DND-41 (cell line): ENCODE measurements at regions not wholly inside any gene's neighbourhood (a gene's known extent, or its start where the extent isn't known, plus 50 kb on each side); places are given as distances from the start of the nearest gene placed in this dataset.
"Not testable (repeated sequence)": the region's sequence is repeated elsewhere in the genome, so short reads cannot be mapped to it uniquely, and the experiment has no call there.

Experiments used
- ATAC-seq: fragments of 200-7000 bp; cut with Tn5 transposase; 3 replicates; pipeline ENCODE4 v1.9.1; 2021; ENCODE audit warnings: low read depth; ENCODE audit not compliant: insufficient read depth
- DNase-seq: peaks from one replicate; pipeline ENCODE4 v3.0.0-alpha.2; 2020
- H2AFZ ChIP-seq: 2 replicates; pipeline ENCODE4 v1.6.0; 2012; ENCODE audit warnings: low read depth, low read length
- H3K27ac ChIP-seq: 2 replicates; pipeline ENCODE4 v1.5.1; 2012; ENCODE audit warnings: low read length, inconsistent platforms
- H3K27me3 ChIP-seq: fragments of 200-600 bp; sonication (generic); 2 replicates; pipeline ENCODE4 v1.6.0; 2012; ENCODE audit warnings: low read length, mild to moderate bottlenecking, inconsistent platforms; ENCODE audit not compliant: insufficient read depth, poor library complexity
- H3K36me3 ChIP-seq: 2 replicates; pipeline ENCODE4 v1.5.1; 2012; ENCODE audit warnings: low read length, inconsistent platforms; ENCODE audit not compliant: insufficient read depth
- H3K4me1 ChIP-seq: 2 replicates; pipeline ENCODE4 v1.5.1; 2012; ENCODE audit warnings: mild to moderate bottlenecking, low read length; ENCODE audit not compliant: insufficient read depth
- H3K4me2 ChIP-seq: 2 replicates; pipeline ENCODE4 v1.6.0; 2012; ENCODE audit warnings: mild to moderate bottlenecking, moderate library complexity, low read length, inconsistent platforms; ENCODE audit not compliant: insufficient read depth
- H3K4me3 ChIP-seq, 2 experiments: fragments of 200-600 bp in 1 of 2; shearing (Covaris generic) in 1 of 2; 2 replicates each; pipeline ENCODE4 v1.5.1; 2012 to 2016; ENCODE audit warnings: inconsistent platforms in 2 of 2, low read length in 2 of 2, mild to moderate bottlenecking in 2 of 2, low read depth in 1 of 2, moderate library complexity in 1 of 2
- H3K79me2 ChIP-seq: 2 replicates; pipeline ENCODE4 v1.6.0; 2012; ENCODE audit warnings: low read length, inconsistent platforms; ENCODE audit not compliant: insufficient read depth
- H3K9ac ChIP-seq: 2 replicates; pipeline ENCODE4 v1.6.0; 2012; ENCODE audit warnings: low read depth, mild to moderate bottlenecking, inconsistent platforms, low read length, moderate library complexity
- H3K9me3 ChIP-seq: 2 replicates; pipeline ENCODE4 v1.5.1; 2012; ENCODE audit warnings: low read length, moderate library complexity, mild to moderate bottlenecking, inconsistent platforms; ENCODE audit not compliant: insufficient read depth, severe bottlenecking
- H4K20me1 ChIP-seq: 2 replicates; pipeline ENCODE4 v1.6.0; 2012; ENCODE audit warnings: low read length; ENCODE audit not compliant: insufficient read depth
- CTCF ChIP-seq: IDR thresholded peaks from 2 replicates; pipeline ENCODE4 v1.5.1; 2012; ENCODE audit warnings: borderline replicate concordance, low read length, moderate library complexity, mild to moderate bottlenecking; ENCODE audit not compliant: poor library complexity, severe bottlenecking; ENCODE audit errors: extremely low read depth
- EZH2 ChIP-seq: IDR thresholded peaks from 3 replicates; pipeline ENCODE4 v1.6.1; 2012; ENCODE audit warnings: borderline replicate concordance, low read depth, mild to moderate bottlenecking, moderate library complexity, low read length, inconsistent platforms; ENCODE audit not compliant: severe bottlenecking

DNA sequence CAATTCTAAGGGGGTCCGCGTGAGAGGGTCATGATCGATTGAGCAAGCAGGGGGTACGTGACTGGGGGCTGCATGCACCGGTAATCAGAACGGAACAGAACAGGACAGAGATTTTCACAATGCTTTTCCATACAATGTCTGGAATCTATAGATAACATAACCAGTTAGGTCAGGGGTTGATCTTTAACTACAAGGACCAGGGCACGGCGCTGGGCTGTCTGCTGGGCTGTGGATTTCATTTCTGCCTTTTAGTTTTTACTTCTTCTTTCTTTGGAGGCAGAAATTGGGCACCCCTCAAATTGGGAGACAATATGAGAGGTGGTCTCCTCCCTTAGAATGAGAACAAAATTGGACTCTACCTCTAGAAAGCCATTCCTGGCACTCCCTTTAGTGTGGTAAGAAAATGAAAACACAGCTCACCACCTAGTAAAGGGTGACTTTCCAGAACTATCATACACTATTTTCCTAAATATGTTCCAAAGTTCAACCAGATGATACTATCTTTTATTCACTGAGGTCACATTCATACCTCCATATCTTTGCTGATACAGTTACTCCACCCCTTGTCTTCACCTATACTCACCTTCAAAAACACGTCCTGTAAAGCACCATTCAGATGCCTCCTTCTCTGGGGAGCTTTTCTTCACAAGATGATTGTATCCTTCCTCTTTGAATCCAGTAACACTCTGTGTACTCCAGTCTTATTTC lies 1058.3 kb upstream of the SLIT2 start:
- no peak overlapping the region for H3K27ac ChIP-seq
- ATAC-seq: no peak
- no peak overlapping the region for H2AFZ ChIP-seq
- no peak for TF ChIP-seq CTCF
- no peak for TF ChIP-seq EZH2
- H3K36me3 ChIP-seq: no peaks in the 10 kb centered on the region
- no peak overlapping the region for H3K9ac ChIP-seq
- no peaks in the 10 kb centered on the region for H3K27me3 ChIP-seq
- no peak overlapping the region for H3K4me2 ChIP-seq
- no peaks in the 10 kb centered on the region for H3K4me1 ChIP-seq
- H4K20me1 ChIP-seq: no peaks in the 10 kb centered on the region
- H3K79me2 ChIP-seq: no peaks in the 10 kb centered on the region
- H3K4me3 ChIP-seq: no peak overlapping the region
- no peak for DNase-seq
- H3K9me3 ChIP-seq: no peaks in the 10 kb centered on the region

- Histone ChIP-seq H3K4me3 (no peak overlapping the region), H3K27ac (no peak overlapping the region), H3K27me3 (no peaks in the 10 kb centered on the region), H3K4me1 (no peaks in the 10 kb centered on the region), H3K79me2 (no peaks in the 10 kb centered on the region), H3K4me2 (no peak overlapping the region), H3K9ac (no peak overlapping the region), H4K20me1 (no peaks in the 10 kb centered on the region), H2AFZ (no peak overlapping the region), H3K36me3 (no peaks in the 10 kb centered on the region), H3K9me3 (no peaks in the 10 kb centered on the region)
- no peak for DNase-seq
- no peak for ATAC-seq
- TF ChIP-seq CTCF (no peak), EZH2 (no peak)
Observed at GRCh38 chr4:19191979-19192650, 1059.6 kb upstream of the SLIT2 start.

DNA sequence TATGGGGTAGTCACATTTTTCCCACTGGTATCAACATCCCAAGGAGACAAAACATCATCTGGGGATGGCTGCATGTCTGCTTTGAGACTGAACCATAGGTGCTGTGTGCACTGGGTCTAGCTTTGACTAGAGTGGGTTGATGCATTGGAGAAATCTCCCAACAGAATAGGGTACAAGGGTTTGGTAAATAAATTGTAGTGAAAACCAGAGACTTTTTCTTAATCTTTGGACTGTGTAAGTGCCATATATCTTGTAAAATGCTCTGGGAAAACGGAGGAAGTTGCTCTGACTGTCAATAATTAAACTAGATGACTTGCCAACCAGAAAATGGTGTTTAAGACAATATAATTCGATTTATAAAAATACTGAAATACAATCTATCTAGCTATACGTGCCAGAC lies 1064.0 kb upstream of the SLIT2 start:
- no peaks in the 10 kb centered on the region for H3K9me3 ChIP-seq
- no peak for ATAC-seq
- no peak overlapping the region for H2AFZ ChIP-seq
- H3K4me3 ChIP-seq: no peak overlapping the region
- H4K20me1 ChIP-seq: no peaks in the 10 kb centered on the region
- H3K79me2 ChIP-seq: no peaks in the 10 kb centered on the region
- no peaks in the 10 kb centered on the region for H3K4me1 ChIP-seq
- H3K27ac ChIP-seq: no peak overlapping the region
- no peaks in the 10 kb centered on the region for H3K36me3 ChIP-seq
- no peak overlapping the region for H3K9ac ChIP-seq
- no peak overlapping the region for H3K4me2 ChIP-seq
- DNase-seq: no peak
- H3K27me3 ChIP-seq: no peaks in the 10 kb centered on the region
- TF ChIP-seq EZH2 (no peak), CTCF (no peak)

DNA sequence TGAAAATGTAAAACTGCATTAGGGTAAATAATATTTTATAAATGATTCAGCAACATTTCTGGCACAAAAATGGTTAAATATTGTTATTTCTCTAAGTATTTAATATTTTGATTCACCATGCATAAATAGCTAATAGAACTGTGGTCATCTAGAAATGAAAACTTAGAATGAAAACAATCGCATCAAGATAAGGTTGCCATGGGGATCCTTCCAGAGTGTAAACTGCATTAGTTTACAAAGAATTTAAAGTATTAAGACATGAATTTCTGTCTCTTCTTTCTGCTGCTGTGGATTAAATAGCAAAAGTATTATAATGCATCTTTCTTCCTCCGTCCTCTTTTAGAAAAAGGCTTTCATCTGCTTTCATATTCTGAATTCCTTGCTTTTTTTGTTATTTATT lies 1064.6 kb upstream of the SLIT2 start:
- H3K27me3 ChIP-seq: no peaks in the 10 kb centered on the region
- no peak overlapping the region for H3K4me2 ChIP-seq
- H3K79me2 ChIP-seq: no peaks in the 10 kb centered on the region
- H3K9me3 ChIP-seq: no peaks in the 10 kb centered on the region
- H4K20me1 ChIP-seq: no peaks in the 10 kb centered on the region
- H2AFZ ChIP-seq: no peak overlapping the region
- DNase-seq (no peak), ATAC-seq (no peak)
- no peaks in the 10 kb centered on the region for H3K4me1 ChIP-seq
- H3K9ac ChIP-seq: no peak overlapping the region
- H3K36me3 ChIP-seq: no peaks in the 10 kb centered on the region
- TF ChIP-seq EZH2 (no peak), CTCF (no peak)
- no peak overlapping the region for H3K4me3 ChIP-seq
- H3K27ac ChIP-seq: no peak overlapping the region

GRCh38 chr4:19181631-19182030 lies 1070.1 kb upstream of the SLIT2 start:
- not testable (repeated sequence) for H3K4me1 ChIP-seq, H4K20me1 ChIP-seq, H3K4me2 ChIP-seq, H3K9ac ChIP-seq, H3K4me3 ChIP-seq, DNase-seq, ATAC-seq, H3K36me3 ChIP-seq, H3K27me3 ChIP-seq, H3K79me2 ChIP-seq, H2AFZ ChIP-seq, H3K9me3 ChIP-seq, H3K27ac ChIP-seq
